GM12865 (cell line): ENCODE measurements at regions not wholly inside any gene's neighbourhood (a gene's known extent, or its start where the extent isn't known, plus 50 kb on each side); places are given as distances from the start of the nearest gene placed in this dataset.
"Not testable (repeated sequence)": the region's sequence is repeated elsewhere in the genome, so short reads cannot be mapped to it uniquely, and the experiment has no call there.

Source experiments
- DNase-seq: peaks from one replicate; pipeline ENCODE4 v3.0.0; 2010; ENCODE audit warnings: low read depth
- H3K4me3 ChIP-seq: 2 replicates; pipeline ENCODE4 v1.5.1; 2011; ENCODE audit warnings: mild to moderate bottlenecking, low read depth, low read length, control low read depth
- CTCF ChIP-seq: IDR thresholded peaks from 2 replicates; pipeline ENCODE4 v1.5.1; 2011; ENCODE audit warnings: low read length, control low read depth, low read depth, inconsistent platforms; ENCODE audit not compliant: insufficient read depth; ENCODE audit errors: missing control alignments

DNA sequence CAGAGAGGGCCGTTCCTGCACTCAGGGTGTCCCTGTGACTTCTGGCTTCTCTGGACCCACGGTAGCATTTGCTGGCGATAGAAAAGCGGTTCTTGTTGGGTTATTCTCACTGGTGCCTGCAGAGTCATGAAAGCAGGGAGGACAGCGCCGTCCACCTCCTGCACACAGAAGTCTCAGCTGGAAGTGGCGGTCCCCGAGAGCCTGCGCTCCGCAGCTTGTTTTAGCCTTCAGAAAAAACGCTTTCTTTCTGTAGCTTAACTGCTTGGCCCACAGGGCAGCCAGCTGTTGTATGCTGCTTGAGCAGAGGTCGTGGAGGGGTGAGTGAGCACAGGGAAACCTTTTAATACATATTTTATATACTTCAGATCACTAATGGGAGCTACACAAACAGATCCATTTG, 400.7 kb upstream of the FAT1 start:
- TF ChIP-seq CTCF = no peak
- no peak overlapping the region for H3K4me3 ChIP-seq
- DNase-seq = no peak

GRCh38 chr4:187125062-187125461, 401.4 kb upstream of the FAT1 start:
- DNase-seq = no peak
- H3K4me3 ChIP-seq = no peak overlapping the region
- no peak for TF ChIP-seq CTCF

- no peak for TF ChIP-seq CTCF
- DNase-seq = no peak
- H3K4me3 ChIP-seq = no peak overlapping the region
Measured at GRCh38 chr4:187127456-187127855, 403.8 kb upstream of the FAT1 start.

- no peak for TF ChIP-seq CTCF
- no peak for DNase-seq
- H3K4me3 ChIP-seq = no peak overlapping the region
Measured at GRCh38 chr4:187128222-187128621, 404.6 kb upstream of the FAT1 start.

DNA sequence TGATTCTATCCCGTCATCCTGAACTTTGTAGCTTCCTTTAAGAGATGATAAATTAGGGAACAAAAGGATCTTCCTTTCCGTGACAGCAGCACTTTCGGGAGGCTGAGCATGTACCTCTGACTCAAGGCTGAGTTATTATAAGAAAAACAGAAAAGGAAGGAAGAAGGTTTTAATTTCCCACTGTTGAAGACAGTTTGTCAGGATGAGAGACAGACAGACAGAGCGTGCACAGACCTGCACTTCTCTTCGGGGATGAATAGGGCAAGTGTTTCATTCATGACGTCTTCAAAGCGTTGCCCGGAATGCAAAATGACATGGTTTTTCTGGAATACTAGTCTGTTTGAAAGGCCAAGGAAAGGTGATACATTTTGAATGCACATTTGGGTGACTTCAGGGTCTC, 405.3 kb upstream of the FAT1 start:
- no peak overlapping the region for H3K4me3 ChIP-seq
- TF ChIP-seq CTCF = no peak
- no peak for DNase-seq

DNA sequence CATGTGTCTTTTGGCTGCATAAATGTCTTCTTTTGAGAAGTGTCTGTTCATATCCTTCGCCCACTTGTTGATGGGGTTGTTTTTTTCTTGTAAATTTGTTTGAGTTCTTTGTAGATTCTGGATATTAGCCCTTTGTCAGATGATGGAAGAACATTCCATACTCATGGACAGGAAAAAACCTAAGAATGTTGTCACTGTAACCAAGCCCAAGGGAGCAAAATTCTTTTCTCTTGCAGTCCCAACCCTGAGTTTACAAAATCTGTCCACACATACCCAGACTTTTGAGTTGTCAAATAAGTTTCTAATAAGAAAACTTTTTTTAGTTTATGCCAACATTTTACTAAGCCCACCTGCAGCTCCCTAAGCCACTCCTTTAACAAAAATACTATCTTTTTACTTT, 408.2 kb upstream of the FAT1 start:
- H3K4me3 ChIP-seq = not testable (repeated sequence)

DNA sequence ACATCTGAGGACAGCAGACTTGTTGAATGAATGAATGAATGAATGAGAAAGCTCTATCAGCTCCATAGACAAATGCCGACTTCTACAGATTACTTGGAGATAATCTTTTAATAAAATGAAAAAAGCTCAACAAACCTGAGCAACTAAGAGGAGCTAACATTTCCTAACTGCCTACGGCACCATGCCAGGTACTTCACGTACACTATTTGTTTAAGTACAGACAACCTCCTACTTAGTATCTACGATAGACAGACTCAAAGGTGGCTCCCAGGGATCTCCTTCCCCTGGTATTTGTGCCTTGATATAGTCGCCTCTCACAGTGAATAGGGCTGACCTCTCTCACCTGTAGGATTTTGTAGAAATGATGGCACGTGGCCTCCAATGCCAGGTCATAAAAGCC, 412.2 kb upstream of the FAT1 start:
- no peak for TF ChIP-seq CTCF
- no peak overlapping the region for H3K4me3 ChIP-seq
- no peak for DNase-seq

More for the DNA sequence above, 408.2 kb upstream of the FAT1 start:
- not testable (repeated sequence) for DNase-seq

DNA sequence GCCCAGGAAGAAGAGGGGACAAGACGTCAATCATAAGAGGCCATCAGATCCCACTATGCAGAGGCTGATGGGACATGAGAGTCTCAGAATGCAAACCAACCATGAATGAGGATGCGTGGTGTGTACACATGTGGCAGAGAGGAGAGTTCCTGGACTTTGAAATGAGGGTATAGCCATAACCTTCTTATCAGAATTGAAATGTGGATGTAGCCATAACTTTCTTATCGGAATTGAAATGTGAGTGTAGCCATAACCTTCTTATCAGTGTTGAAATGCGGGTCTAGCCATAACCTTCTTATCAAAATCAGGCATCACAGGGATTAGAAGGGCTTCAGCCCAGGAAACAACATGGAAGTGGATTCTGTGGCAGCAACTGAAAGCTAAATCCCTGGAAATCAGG, 415.5 kb upstream of the FAT1 start:
- no peak overlapping the region for H3K4me3 ChIP-seq
- no peak for DNase-seq
- no peak for TF ChIP-seq CTCF
